HCT116 (cell line): ENCODE measurements at regions not wholly inside any gene's neighbourhood (a gene's known extent, or its start where the extent isn't known, plus 50 kb on each side); places are given as distances from the start of the nearest gene placed in this dataset.

Experiments
- ATAC-seq: fragments of 200-7000 bp; cut with Tn5 transposase; 2 replicates; pipeline ENCODE4 v1.9.1; 2020; ENCODE audit warnings: mild to moderate bottlenecking, moderate library complexity
- BruUV-seq: library from RNA; stranded (reverse); fragments of 400-500 nt; replicated peaks from 2 replicates; lab custom pipeline; 2021; lab: Mats Ljungman, UMichigan
- CTCF ChIA-PET: fragments of 300-600 bp; sonication (Branson Sonifier 250); formaldehyde crosslinking; loops from one replicate; lab custom pipeline; 2021; ENCODE audit warnings: antibody characterized with exemption; lab: Charles Lee
- POLR2A ChIA-PET: fragments of 300-600, 350-600 bp; sonication (Branson Sonifier 250); formaldehyde crosslinking; loops from one replicate; lab custom pipeline; 2021; ENCODE audit warnings: antibody characterized with exemption; lab: Charles Lee
- RAD21 ChIA-PET, 2 experiments: fragments of 300-600 bp; sonication (Branson Sonifier 250); formaldehyde crosslinking; loops; one replicate each; lab custom pipeline; 2023; ENCODE audit warnings: low total read pairs in 2 of 2; ENCODE audit not compliant: uncharacterized antibody in 2 of 2, unreplicated experiment in 2 of 2, low non-redundant PET in 1 of 2; lab: Charles Lee
- DNase-seq: peaks from one replicate; pipeline ENCODE4 v3.0.0-alpha.2; 2010; ENCODE audit warnings: low read depth, low spot score
- H2AFZ ChIP-seq: fragments of 200-600 bp; shearing (Covaris generic), sonication (generic); 2 replicates; pipeline ENCODE4 v1.6.1; 2017; ENCODE audit warnings: low read depth, mixed run types, mixed read lengths, antibody characterized with exemption, low read length; ENCODE audit not compliant: poor library complexity, severe bottlenecking
- H3K27ac ChIP-seq: 2 replicates; pipeline ENCODE4 v1.5.1; 2012; ENCODE audit warnings: low read depth, low read length
- H3K27me3 ChIP-seq: fragments of 200-600 bp; sonication (generic); 2 replicates; pipeline ENCODE4 v1.6.1; 2016; ENCODE audit warnings: mixed run types, low read length, mixed read lengths; ENCODE audit not compliant: insufficient read depth
- H3K36me3 ChIP-seq, 2 experiments: fragments of 200-500 bp in 1 of 2; fragments of 200-600 bp in 1 of 2; sonication (Bioruptor generic) in 1 of 2; sonication (generic) in 1 of 2; 2 replicates each; pipeline versions ENCODE4 v1.5.1 to v1.6.1; 2014 to 2016; ENCODE audit warnings: low read length in 2 of 2, inconsistent platforms in 1 of 2, mixed read lengths in 1 of 2, mixed run types in 1 of 2; ENCODE audit not compliant: insufficient read depth in 2 of 2, control insufficient read depth in 1 of 2
- H3K4me1 ChIP-seq, 2 experiments: fragments of 200-600 bp in 1 of 2; sonication (generic) in 1 of 2; 2 replicates each; pipeline versions ENCODE4 v1.5.1 to v1.6.1; 2012 to 2017; ENCODE audit warnings: low read length in 2 of 2, inconsistent platforms in 1 of 2, mild to moderate bottlenecking in 1 of 2, mixed read lengths in 1 of 2, mixed run types in 1 of 2, moderate library complexity in 1 of 2; ENCODE audit not compliant: insufficient read depth in 2 of 2, control insufficient read depth in 1 of 2
- H3K4me2 ChIP-seq: fragments of 200-600 bp; sonication (generic); 2 replicates; pipeline ENCODE4 v1.6.1; 2017; ENCODE audit warnings: mixed run types, low read length, mixed read lengths
- H3K4me3 ChIP-seq, 2 experiments: fragments of 200-600 bp in 1 of 2; sonication (generic) in 1 of 2; replicated peaks in 1 of 2; 2 replicates each; pipeline ENCODE4 v1.5.1; 2011 to 2016; ENCODE audit warnings: low read length in 2 of 2, control low read depth in 1 of 2, low read depth in 1 of 2, mild to moderate bottlenecking in 1 of 2, mixed read lengths in 1 of 2, mixed run types in 1 of 2
- H3K79me2 ChIP-seq: fragments of 200-600 bp; sonication (generic); 2 replicates; pipeline ENCODE4 v1.6.1; 2017; ENCODE audit warnings: mild to moderate bottlenecking, mixed run types, low read length, moderate library complexity, mixed read lengths; ENCODE audit not compliant: insufficient read depth
- H3K9ac ChIP-seq: fragments of 200-600 bp; sonication (generic); 2 replicates; pipeline ENCODE4 v1.6.1; 2016; ENCODE audit warnings: low read length, mixed read lengths
- H3K9me2 ChIP-seq: fragments of 200-600 bp; sonication (generic), shearing (Covaris generic); 2 replicates; pipeline ENCODE4 v1.6.1; 2017; ENCODE audit warnings: mixed run types, mild to moderate bottlenecking, moderate library complexity; ENCODE audit not compliant: insufficient read depth
- H3K9me3 ChIP-seq, 2 experiments: fragments of 200-500 bp in 1 of 2; fragments of 200-600 bp in 1 of 2; sonication (Bioruptor generic) in 1 of 2; sonication (generic) in 1 of 2; 2 replicates each; pipeline ENCODE4 v1.6.1; 2014 to 2017; ENCODE audit warnings: low read length in 2 of 2, mixed read lengths in 2 of 2, inconsistent platforms in 1 of 2, low read depth in 1 of 2, mild to moderate bottlenecking in 1 of 2, mixed run types in 1 of 2, moderate library complexity in 1 of 2; ENCODE audit not compliant: control insufficient read depth in 1 of 2, insufficient read depth in 1 of 2
- H4K20me1 ChIP-seq: fragments of 200-600 bp; sonication (generic), shearing (Covaris generic); 2 replicates; pipeline ENCODE4 v1.6.1; 2017; ENCODE audit warnings: mixed run types, mild to moderate bottlenecking, moderate library complexity; ENCODE audit not compliant: insufficient read depth
- ELF1 ChIP-seq: IDR thresholded peaks from 2 replicates; pipeline ENCODE4 v1.6.1; 2012; ENCODE audit warnings: low read depth, borderline replicate concordance
- JUND ChIP-seq: IDR thresholded peaks from 2 replicates; pipeline ENCODE4 v1.6.1; 2012
- SIN3A ChIP-seq: IDR thresholded peaks from 2 replicates; pipeline ENCODE4 v1.6.1; 2012; ENCODE audit warnings: low read depth
- ZBTB33 ChIP-seq: IDR thresholded peaks from 2 replicates; pipeline ENCODE4 v1.6.1; 2011; ENCODE audit warnings: mild to moderate bottlenecking, low read length, moderate library complexity; ENCODE audit not compliant: insufficient replicate concordance; ENCODE audit errors: extremely low read depth
- ZFX ChIP-seq: fragments of 450-650 bp; IDR thresholded peaks from 2 replicates; pipeline ENCODE4 v1.6.1; 2017
- intact Hi-C: fragments of 100-400 bp; cut with micrococcal nuclease; formaldehyde crosslinking; loops from 2 replicates; pipeline ENCODE4 v1.10.0; 2022

- Histone ChIP-seq H3K36me3 (no peaks in the 10 kb centered on the region), H3K4me2 (no peak overlapping the region), H3K27me3 (peaks cover 5% of the 10 kb centered on the region; the same call in 1 of the 2 replicates), H4K20me1 (no peaks in the 10 kb centered on the region), H3K4me3 (no peak overlapping the region), H3K9me2 (no peaks in the 10 kb centered on the region), H3K27ac (no peak overlapping the region), H3K79me2 (no peaks in the 10 kb centered on the region), H3K9ac (no peak overlapping the region), H3K4me1 (no peaks in the 10 kb centered on the region), H2AFZ (no peak overlapping the region), H3K9me3 (no peaks in the 10 kb centered on the region)
- TF ChIP-seq SIN3A = no peak
- TF ChIP-seq JUND = no peak
- intact Hi-C loops = no loop called here
- ATAC-seq = no peak
- CTCF ChIA-PET = no interaction called here
- POLR2A ChIA-PET = no interaction called here
- RAD21 ChIA-PET = no interaction called here
- DNase-seq = no peak
- no TSS peak for BruUV-seq
Measured at GRCh38 chr1:208799186-208799585, 555.0 kb upstream of the PLXNA2 start.

- Histone ChIP-seq H3K79me2 (no peaks in the 10 kb centered on the region), H2AFZ (no peak overlapping the region)
Measured at GRCh38 chr1:208803011-208803811, 559.0 kb upstream of the PLXNA2 start.

More at GRCh38 chr1:208803011-208803811, 559.0 kb upstream of the PLXNA2 start:
- intact Hi-C loops = no loop called here
- no peaks in the 10 kb centered on the region for H3K4me1 ChIP-seq
- H3K27me3 ChIP-seq = peaks cover 5% of the 10 kb centered on the region; the same call in 1 of the 2 replicates
- no peaks in the 10 kb centered on the region for H3K9me2 ChIP-seq
- RAD21 ChIA-PET = no interaction called here
- no TSS peak for BruUV-seq
- ATAC-seq (no peak), DNase-seq (no peak)
- H3K27ac ChIP-seq = no peak overlapping the region
- H4K20me1 ChIP-seq = no peaks in the 10 kb centered on the region
- H3K4me3 ChIP-seq = no peak overlapping the region
- no peaks in the 10 kb centered on the region for H3K36me3 ChIP-seq
- H3K9me3 ChIP-seq = no peaks in the 10 kb centered on the region
- TF ChIP-seq ELF1 (no peak), ZFX (no peak), ZBTB33 (no peak)
- no peak overlapping the region for H3K9ac ChIP-seq
- H3K4me2 ChIP-seq = no peak overlapping the region
- POLR2A ChIA-PET = no interaction called here
- CTCF ChIA-PET = no interaction called here
